ENCODE measurements at regions not wholly inside any gene's neighbourhood (a gene's known extent, or its start where the extent isn't known, plus 50 kb on each side); places are given as distances from the start of the nearest gene placed in this dataset.

- DNase-seq (ENCODE audit: low read depth in 3 of 3), result no peak
Observed at GRCh38 chr4:35325908-35326453, 918.3 kb downstream of the ARAP2 start.

DNA sequence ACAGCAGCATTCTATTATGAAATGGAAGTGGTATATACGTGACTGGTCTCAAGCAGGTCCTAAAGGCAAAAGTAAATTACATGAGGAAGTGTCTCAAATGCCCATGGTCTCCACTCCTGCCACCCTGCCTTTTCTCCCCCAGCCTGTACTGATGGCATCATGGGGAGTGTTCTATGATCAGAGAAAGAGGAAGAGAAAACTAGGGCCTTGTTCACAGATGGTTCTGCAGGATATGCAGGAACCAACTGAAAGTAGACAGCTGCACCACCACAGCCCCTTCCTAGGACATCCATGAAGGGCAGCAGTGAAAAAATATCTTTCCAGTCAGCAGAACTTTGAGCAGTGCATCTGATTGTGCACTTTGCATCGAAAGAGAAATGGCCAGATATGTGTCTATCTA lies 901.5 kb downstream of the ARAP2 start:
- DNase-seq (ENCODE audit: low read depth in 3 of 3), result no peak

DNA sequence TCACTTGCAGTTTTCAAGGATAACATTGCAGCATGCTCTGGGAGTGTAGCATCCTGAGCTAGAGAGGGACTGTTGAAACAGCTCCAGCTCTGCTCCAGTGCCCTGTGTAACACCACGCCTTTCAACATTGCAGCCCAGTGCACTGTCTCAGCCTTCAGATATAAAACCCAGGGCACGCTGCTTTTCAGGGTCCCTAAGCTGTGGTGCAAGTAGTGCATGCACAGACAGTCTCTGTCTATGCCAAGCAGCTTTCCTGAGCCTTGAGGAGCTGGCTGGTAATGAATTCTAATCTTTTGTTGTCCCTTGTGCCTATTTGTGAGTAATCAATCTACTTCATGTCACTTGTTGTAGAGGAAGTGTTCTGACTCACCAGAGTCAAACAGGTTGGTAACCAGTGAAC lies 897.0 kb downstream of the ARAP2 start:
- no peak for DNase-seq (ENCODE audit: low read depth in 3 of 3)

GRCh38 chr4:35358001-35358584 lies 886.2 kb downstream of the ARAP2 start:
- DNase-seq (ENCODE audit: low read depth in 3 of 3), result no peak

GRCh38 chr4:35364321-35364870 lies 879.9 kb downstream of the ARAP2 start:
- DNase-seq (ENCODE audit: low read depth in 3 of 3), result no peak

DNA sequence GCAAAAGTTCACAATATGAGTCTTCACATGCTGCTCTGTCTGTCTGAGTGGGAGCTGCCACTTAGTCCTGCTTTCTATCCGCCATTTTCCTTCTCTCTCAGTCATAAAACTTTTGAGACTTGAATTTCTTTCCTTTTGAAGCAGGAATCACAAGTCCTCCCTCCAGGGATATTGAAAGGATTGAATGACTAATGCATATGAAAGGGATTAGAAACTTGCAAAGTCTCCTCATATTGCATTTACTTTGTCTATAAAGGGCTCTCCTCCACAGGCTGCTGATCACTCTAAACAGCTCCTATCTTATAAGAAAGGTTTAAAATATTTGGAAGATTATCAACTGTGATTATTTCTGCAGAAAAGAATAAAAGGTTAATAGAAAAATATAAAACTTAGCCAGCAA lies 879.1 kb downstream of the ARAP2 start:
- DNase-seq (ENCODE audit: low read depth in 3 of 3), result no peak

GRCh38 chr4:35399912-35400311 lies 844.4 kb downstream of the ARAP2 start:
- DNase-seq (ENCODE audit: low read depth in 3 of 3), result no peak

GRCh38 chr4:35423104-35423503 lies 821.2 kb downstream of the ARAP2 start:
- no peak for DNase-seq (ENCODE audit: low read depth in 3 of 3)

DNA sequence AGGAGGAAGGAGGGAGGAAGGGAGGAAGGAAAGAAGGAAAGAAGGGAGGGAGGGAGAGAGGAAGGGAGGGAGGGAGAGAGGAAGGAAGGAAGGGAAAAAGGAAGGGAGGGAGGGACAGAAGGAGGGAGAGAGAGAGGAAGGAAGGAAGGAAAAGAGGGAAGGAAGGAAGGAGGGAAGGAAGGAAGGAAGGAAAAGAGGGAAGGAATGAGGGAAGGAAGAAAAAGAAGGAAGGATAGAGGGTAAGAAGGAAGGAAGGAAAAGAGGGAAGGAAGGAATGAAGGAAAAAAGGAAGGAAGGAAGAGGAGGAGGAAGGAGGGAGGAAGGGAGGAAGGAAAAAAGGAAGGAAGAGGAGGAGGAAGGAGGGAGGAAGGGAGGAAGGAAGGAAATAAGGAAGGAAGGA lies 796.8 kb downstream of the ARAP2 start:
- no peak for DNase-seq (ENCODE audit: low read depth in 3 of 3)

DNA sequence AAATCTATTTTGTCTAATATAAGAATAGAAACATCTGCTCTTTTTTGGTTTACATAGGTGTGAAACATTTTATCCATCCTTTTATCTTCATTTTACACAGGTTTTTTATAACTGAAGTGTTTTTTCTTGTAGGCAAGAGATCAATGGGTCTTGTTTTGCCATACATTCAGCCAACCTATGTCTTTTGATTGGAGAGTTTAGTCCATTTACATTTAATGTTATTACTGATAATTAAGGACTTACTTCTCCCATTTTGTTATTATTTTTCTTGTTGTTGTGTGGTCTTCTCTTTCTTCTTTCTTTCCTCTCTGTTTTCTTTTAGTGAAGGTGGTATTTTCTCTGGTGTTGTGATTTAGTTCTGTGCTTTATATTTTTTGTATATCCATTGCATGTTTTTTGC lies 785.3 kb downstream of the ARAP2 start:
- DNase-seq (ENCODE audit: low read depth in 3 of 3), result no peak

GRCh38 chr4:35461931-35462659 lies 782.2 kb downstream of the ARAP2 start:
- DNase-seq (ENCODE audit: low read depth in 3 of 3), result no peak

- no peak for DNase-seq (ENCODE audit: low read depth in 3 of 3)
Observed at GRCh38 chr4:35463251-35463952, 780.9 kb downstream of the ARAP2 start.

GRCh38 chr4:35464964-35465528 lies 779.3 kb downstream of the ARAP2 start:
- DNase-seq (ENCODE audit: low read depth in 3 of 3), result no peak

GRCh38 chr4:35491093-35491492 lies 753.2 kb downstream of the ARAP2 start:
- no peak for DNase-seq (ENCODE audit: low read depth in 3 of 3)

DNA sequence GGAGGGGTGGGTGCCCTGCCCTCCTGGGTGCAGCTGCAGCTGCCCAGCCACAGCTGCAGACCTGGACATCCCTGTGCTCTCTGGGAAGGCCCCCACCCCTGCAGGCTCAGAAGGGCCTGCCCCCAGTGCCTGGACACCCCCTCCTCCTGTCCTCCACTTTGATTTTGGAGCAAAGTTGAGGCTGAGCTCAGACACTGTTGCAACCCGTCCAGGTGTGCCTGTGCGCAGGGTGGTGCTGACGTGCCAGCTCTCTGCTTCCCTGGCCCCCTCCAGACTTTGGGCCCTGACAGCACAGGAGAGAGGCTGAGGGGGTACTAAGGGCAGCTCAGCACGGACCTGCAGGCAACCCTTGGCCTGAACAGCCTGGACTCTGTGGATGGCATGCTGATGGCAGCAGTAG lies 750.3 kb downstream of the ARAP2 start:
- DNase-seq (ENCODE audit: low read depth in 3 of 3), result no peak

GRCh38 chr4:35494955-35495354 lies 749.4 kb downstream of the ARAP2 start:
- no peak for DNase-seq (ENCODE audit: low read depth in 3 of 3)

DNA sequence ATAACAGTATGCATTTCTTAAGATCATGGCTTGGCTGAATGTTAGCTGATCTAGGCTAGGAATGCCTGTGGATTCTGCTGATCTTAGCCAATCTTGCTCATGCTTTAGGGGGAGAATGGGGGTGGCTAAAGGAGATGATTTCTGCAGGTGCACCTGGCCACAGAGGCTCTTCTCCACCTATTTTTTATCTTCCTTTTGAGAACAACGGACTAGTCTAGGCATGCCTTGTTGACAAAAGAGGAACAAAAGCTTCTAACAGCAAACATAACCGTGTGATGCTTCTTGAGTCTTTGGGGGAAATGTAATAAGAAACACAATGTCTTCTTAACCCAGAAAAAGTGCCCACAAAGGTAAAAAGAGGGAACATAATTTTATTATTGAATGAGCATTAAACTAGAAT lies 743.5 kb downstream of the ARAP2 start:
- no peak for DNase-seq (ENCODE audit: low read depth in 3 of 3)

- DNase-seq (ENCODE audit: low read depth in 3 of 3), result no peak
Observed at GRCh38 chr4:35503435-35503834, 740.9 kb downstream of the ARAP2 start.

DNA sequence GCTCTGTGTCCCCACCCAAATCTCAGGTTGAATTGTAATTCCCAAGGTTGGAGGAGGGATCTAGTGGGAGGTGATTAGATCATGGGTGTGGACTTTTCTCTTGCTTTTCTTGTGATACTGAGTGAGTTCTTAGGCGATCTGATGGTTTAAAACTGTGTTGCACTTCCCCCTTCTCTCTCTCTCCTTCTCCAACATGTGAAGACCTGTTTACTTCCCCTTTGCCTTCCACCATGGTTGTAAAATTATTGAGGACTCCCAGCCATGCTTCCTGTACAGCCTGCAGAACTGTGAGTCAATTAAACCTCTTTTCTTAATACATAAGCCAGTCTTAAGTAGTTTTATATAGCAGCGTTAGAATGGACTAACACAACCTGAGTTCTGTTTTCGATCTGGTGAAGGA lies 738.2 kb downstream of the ARAP2 start:
- DNase-seq (ENCODE audit: low read depth in 3 of 3), result no peak

GRCh38 chr4:35511851-35512250 lies 732.5 kb downstream of the ARAP2 start:
- no peak for DNase-seq (ENCODE audit: low read depth in 3 of 3)

- DNase-seq (ENCODE audit: low read depth in 3 of 3), result no peak
Observed at GRCh38 chr4:35516102-35516501, 728.2 kb downstream of the ARAP2 start.

DNA sequence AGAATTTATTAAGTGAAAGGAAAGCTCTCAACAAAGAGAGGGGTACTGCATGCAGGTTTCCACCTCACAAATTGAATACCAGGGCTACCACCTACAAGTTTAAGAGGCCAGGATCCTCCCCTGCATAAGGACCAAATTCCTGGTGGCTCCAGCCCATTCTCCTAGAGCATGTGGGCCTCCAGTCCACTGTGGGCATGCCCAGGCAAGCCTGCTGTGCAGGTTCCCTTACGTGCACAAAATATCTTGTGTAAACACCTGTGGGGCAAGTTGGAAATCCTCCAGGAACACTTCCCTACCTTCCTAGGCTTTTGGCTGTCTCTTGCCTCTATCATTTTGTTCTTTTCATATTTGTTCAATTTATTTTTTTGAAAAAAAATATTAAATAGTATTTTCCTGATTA lies 724.3 kb downstream of the ARAP2 start:
- no peak for DNase-seq (ENCODE audit: low read depth in 3 of 3)

Measured in stimulated activated CD4-positive, alpha-beta T cell treated with anti-CD3 and anti-CD28 coated beads, TNF-alpha, amount 100 ng/mL, for 24 hours (primary cell).